HEK293 (cell line): ENCODE measurements at regions not wholly inside any gene's neighbourhood (a gene's known extent, or its start where the extent isn't known, plus 50 kb on each side); places are given as distances from the start of the nearest gene placed in this dataset.

ENCODE experiments used
- CTCF ChIA-PET: fragments of 350-600 bp; formaldehyde crosslinking; extraction: SDS; loops from one replicate; lab custom pipeline; 2021; ENCODE audit warnings: antibody characterized with exemption; lab: Yijun Ruan, JAX
- POLR2A ChIA-PET: fragments of 300-600 bp; formaldehyde crosslinking; extraction: SDS; loops from one replicate; lab custom pipeline; 2020; ENCODE audit warnings: antibody characterized with exemption, inconsistent platforms; lab: Yijun Ruan, JAX
- H3K27ac ChIP-seq: fragments of 200-500 bp; sonication (Bioruptor generic); 2 replicates; pipeline ENCODE4 v1.5.1; 2014; ENCODE audit warnings: low read depth, low read length, control low read depth, inconsistent platforms; ENCODE audit errors: extremely low read depth
- H3K36me3 ChIP-seq, 2 experiments: fragments of 200-500 bp in 1 of 2; sonication (Bioruptor generic) in 1 of 2; 1 replicate in 1 of 2; 2 replicates in 1 of 2; pipeline ENCODE4 v1.5.1; 2014 to 2017; ENCODE audit warnings: inconsistent platforms in 2 of 2, low read length in 2 of 2; ENCODE audit not compliant: control insufficient read depth in 2 of 2, insufficient read depth in 1 of 2
- H3K4me1 ChIP-seq: fragments of 200-500 bp; sonication (Bioruptor generic); 2 replicates; pipeline ENCODE4 v1.5.1; 2014; ENCODE audit warnings: mild to moderate bottlenecking, low read length, inconsistent platforms; ENCODE audit not compliant: control insufficient read depth, insufficient read depth
- H3K4me3 ChIP-seq: 2 replicates; pipeline ENCODE4 v1.5.1; 2011; ENCODE audit warnings: low read depth, mild to moderate bottlenecking, control low read depth, low read length, moderate library complexity
- H3K9me3 ChIP-seq: fragments of 200-500 bp; sonication (Bioruptor generic); 2 replicates; pipeline ENCODE4 v1.5.1; 2014; ENCODE audit warnings: low read depth, low read length, inconsistent platforms; ENCODE audit not compliant: control insufficient read depth, insufficient read depth
- RBAK ChIP-seq: fragments of 450-650 bp; formaldehyde crosslinking; IDR thresholded peaks from 2 replicates; pipeline ENCODE4 v1.5.1; 2016; ENCODE audit warnings: missing biosample characterization, missing genetic modification characterization
- REPIN1 ChIP-seq: fragments of 450-650 bp; formaldehyde crosslinking; IDR thresholded peaks from 2 replicates; pipeline ENCODE4 v1.5.1; 2017; ENCODE audit warnings: missing biosample characterization, missing genetic modification characterization, low read depth
- SALL2 ChIP-seq: fragments of 450-650 bp; formaldehyde crosslinking; IDR thresholded peaks from 2 replicates; pipeline ENCODE4 v1.5.0; 2017; ENCODE audit warnings: missing biosample characterization, mild to moderate bottlenecking, missing genetic modification characterization, borderline replicate concordance
- ZBTB20 ChIP-seq: fragments of 450-650 bp; formaldehyde crosslinking; IDR thresholded peaks from 2 replicates; pipeline ENCODE4 v1.5.1; 2016; ENCODE audit warnings: missing biosample characterization, missing genetic modification characterization
- ZFHX2 ChIP-seq: fragments of 450-650 bp; formaldehyde crosslinking; conservative IDR thresholded peaks from 2 replicates; pipeline ENCODE4 v1.5.1; 2016; ENCODE audit warnings: missing biosample characterization, missing genetic modification characterization
- ZNF121 ChIP-seq: fragments of 450-650 bp; formaldehyde crosslinking; IDR thresholded peaks from 2 replicates; pipeline ENCODE4 v1.5.1; 2016; ENCODE audit warnings: missing biosample characterization, missing genetic modification characterization
- ZNF138 ChIP-seq: fragments of 450-650 bp; formaldehyde crosslinking; IDR thresholded peaks from 2 replicates; pipeline ENCODE4 v1.5.1; 2016; ENCODE audit warnings: missing biosample characterization, missing genetic modification characterization, borderline replicate concordance
- ZNF146 ChIP-seq: fragments of 450-650 bp; formaldehyde crosslinking; IDR thresholded peaks from 2 replicates; pipeline ENCODE4 v1.5.1; 2016; ENCODE audit warnings: missing biosample characterization, missing genetic modification characterization
- ZNF2 ChIP-seq: fragments of 450-650 bp; formaldehyde crosslinking; IDR thresholded peaks from 2 replicates; pipeline ENCODE4 v1.5.1; 2016; ENCODE audit warnings: missing biosample characterization, missing genetic modification characterization
- ZNF433 ChIP-seq: fragments of 450-650 bp; formaldehyde crosslinking; IDR thresholded peaks from 2 replicates; pipeline ENCODE4 v1.5.1; 2016; ENCODE audit warnings: missing biosample characterization, missing genetic modification characterization, low read depth
- ZNF600 ChIP-seq: fragments of 450-650 bp; formaldehyde crosslinking; IDR thresholded peaks from 2 replicates; pipeline ENCODE4 v1.5.1; 2016; ENCODE audit warnings: missing biosample characterization, missing genetic modification characterization
- ZNF629 ChIP-seq: fragments of 450-650 bp; formaldehyde crosslinking; IDR thresholded peaks from 2 replicates; pipeline ENCODE4 v1.5.1; 2017; ENCODE audit warnings: missing biosample characterization, missing genetic modification characterization
- ZNF658 ChIP-seq: fragments of 450-650 bp; formaldehyde crosslinking; IDR thresholded peaks from 2 replicates; pipeline ENCODE4; 2016; ENCODE audit warnings: missing biosample characterization, missing genetic modification characterization
- ZNF747 ChIP-seq: fragments of 450-650 bp; formaldehyde crosslinking; IDR thresholded peaks from 2 replicates; pipeline ENCODE4 v1.5.1; 2016; ENCODE audit warnings: missing biosample characterization, missing genetic modification characterization
- ZNF791 ChIP-seq: fragments of 450-650 bp; formaldehyde crosslinking; IDR thresholded peaks from 2 replicates; pipeline ENCODE4 v1.5.1; 2016; ENCODE audit warnings: missing biosample characterization, missing genetic modification characterization
- ZSCAN30 ChIP-seq: fragments of 450-650 bp; IDR thresholded peaks from 2 replicates; pipeline ENCODE4 v1.5.1; 2018; ENCODE audit warnings: missing biosample characterization, mild to moderate bottlenecking, missing genetic modification characterization, moderate library complexity
- TF ChIP-seq, protein P1 (sequence below): fragments of 450-650 bp; formaldehyde crosslinking; IDR thresholded peaks from 2 replicates; pipeline ENCODE4 v1.5.1; 2016; ENCODE audit warnings: missing biosample characterization, missing genetic modification characterization, borderline replicate concordance
- TF ChIP-seq, protein P2 (sequence below): fragments of 450-650 bp; formaldehyde crosslinking; IDR thresholded peaks from 2 replicates; pipeline ENCODE4 v1.5.1; 2016; ENCODE audit warnings: missing biosample characterization, missing genetic modification characterization
- TF ChIP-seq, protein P3 (sequence below): fragments of 450-650 bp; formaldehyde crosslinking; IDR thresholded peaks from 2 replicates; pipeline ENCODE4 v1.5.1; 2017; ENCODE audit warnings: missing biosample characterization, missing genetic modification characterization
- TF ChIP-seq, protein P4 (sequence below): fragments of 450-650 bp; formaldehyde crosslinking; IDR thresholded peaks from 2 replicates; pipeline ENCODE4 v1.5.1; 2016; ENCODE audit warnings: missing biosample characterization, missing genetic modification characterization

DNA sequence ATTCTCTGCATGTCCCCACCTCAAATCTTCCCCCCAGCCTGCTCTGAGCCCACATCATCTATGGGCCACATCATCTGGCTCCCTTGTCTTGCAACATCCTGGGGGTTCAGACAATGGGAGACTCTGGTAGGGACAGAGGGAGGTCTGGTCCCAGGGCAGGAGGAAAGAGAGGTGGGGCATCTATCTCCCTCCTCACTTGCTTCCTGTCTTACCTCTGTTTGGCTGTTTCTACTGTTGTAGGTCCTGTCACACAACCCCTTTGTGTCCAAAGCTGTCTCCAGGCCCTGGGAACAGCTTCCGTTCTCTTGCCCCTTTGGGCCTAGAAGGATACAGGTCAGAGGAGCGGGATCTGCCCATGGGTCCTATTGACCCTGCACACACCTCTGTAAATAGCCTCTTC is 227.2 kb downstream of the NSG2 start:
- H3K36me3 ChIP-seq: no peaks in the 10 kb centered on the region
- TF ChIP-seq ZNF2 (tag by site-specific recombination): no peak
- TF ChIP-seq ZFHX2 (tag by site-specific recombination): no peak
- no peak for TF ChIP-seq ZNF629 (tag by site-specific recombination)
- TF ChIP-seq ZNF747 (tag by site-specific recombination): no peak
- TF ChIP-seq ZNF138 (tag by site-specific recombination): no peak
- TF ChIP-seq, protein P1, sequence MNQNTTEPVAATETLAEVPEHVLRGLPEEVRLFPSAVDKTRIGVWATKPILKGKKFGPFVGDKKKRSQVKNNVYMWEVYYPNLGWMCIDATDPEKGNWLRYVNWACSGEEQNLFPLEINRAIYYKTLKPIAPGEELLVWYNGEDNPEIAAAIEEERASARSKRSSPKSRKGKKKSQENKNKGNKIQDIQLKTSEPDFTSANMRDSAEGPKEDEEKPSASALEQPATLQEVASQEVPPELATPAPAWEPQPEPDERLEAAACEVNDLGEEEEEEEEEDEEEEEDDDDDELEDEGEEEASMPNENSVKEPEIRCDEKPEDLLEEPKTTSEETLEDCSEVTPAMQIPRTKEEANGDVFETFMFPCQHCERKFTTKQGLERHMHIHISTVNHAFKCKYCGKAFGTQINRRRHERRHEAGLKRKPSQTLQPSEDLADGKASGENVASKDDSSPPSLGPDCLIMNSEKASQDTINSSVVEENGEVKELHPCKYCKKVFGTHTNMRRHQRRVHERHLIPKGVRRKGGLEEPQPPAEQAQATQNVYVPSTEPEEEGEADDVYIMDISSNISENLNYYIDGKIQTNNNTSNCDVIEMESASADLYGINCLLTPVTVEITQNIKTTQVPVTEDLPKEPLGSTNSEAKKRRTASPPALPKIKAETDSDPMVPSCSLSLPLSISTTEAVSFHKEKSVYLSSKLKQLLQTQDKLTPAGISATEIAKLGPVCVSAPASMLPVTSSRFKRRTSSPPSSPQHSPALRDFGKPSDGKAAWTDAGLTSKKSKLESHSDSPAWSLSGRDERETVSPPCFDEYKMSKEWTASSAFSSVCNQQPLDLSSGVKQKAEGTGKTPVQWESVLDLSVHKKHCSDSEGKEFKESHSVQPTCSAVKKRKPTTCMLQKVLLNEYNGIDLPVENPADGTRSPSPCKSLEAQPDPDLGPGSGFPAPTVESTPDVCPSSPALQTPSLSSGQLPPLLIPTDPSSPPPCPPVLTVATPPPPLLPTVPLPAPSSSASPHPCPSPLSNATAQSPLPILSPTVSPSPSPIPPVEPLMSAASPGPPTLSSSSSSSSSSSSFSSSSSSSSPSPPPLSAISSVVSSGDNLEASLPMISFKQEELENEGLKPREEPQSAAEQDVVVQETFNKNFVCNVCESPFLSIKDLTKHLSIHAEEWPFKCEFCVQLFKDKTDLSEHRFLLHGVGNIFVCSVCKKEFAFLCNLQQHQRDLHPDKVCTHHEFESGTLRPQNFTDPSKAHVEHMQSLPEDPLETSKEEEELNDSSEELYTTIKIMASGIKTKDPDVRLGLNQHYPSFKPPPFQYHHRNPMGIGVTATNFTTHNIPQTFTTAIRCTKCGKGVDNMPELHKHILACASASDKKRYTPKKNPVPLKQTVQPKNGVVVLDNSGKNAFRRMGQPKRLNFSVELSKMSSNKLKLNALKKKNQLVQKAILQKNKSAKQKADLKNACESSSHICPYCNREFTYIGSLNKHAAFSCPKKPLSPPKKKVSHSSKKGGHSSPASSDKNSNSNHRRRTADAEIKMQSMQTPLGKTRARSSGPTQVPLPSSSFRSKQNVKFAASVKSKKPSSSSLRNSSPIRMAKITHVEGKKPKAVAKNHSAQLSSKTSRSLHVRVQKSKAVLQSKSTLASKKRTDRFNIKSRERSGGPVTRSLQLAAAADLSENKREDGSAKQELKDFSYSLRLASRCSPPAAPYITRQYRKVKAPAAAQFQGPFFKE: no peak
- TF ChIP-seq ZNF658 (tag by site-specific recombination): no peak
- TF ChIP-seq ZBTB20 (tag by site-specific recombination): no peak
- TF ChIP-seq ZNF600 (tag by site-specific recombination): no peak
- no peak for TF ChIP-seq REPIN1 (tag by site-specific recombination)
- TF ChIP-seq ZSCAN30 (tag by site-specific recombination): no peak
- no peak for TF ChIP-seq ZNF433 (tag by site-specific recombination)
- TF ChIP-seq ZNF791: no peak
- TF ChIP-seq, protein P2, sequence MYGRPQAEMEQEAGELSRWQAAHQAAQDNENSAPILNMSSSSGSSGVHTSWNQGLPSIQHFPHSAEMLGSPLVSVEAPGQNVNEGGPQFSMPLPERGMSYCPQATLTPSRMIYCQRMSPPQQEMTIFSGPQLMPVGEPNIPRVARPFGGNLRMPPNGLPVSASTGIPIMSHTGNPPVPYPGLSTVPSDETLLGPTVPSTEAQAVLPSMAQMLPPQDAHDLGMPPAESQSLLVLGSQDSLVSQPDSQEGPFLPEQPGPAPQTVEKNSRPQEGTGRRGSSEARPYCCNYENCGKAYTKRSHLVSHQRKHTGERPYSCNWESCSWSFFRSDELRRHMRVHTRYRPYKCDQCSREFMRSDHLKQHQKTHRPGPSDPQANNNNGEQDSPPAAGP (tag by site-specific recombination): no peak
- no peak for TF ChIP-seq RBAK (tag by site-specific recombination)
- no peak for TF ChIP-seq SALL2 (tag by site-specific recombination)
- TF ChIP-seq, protein P3, sequence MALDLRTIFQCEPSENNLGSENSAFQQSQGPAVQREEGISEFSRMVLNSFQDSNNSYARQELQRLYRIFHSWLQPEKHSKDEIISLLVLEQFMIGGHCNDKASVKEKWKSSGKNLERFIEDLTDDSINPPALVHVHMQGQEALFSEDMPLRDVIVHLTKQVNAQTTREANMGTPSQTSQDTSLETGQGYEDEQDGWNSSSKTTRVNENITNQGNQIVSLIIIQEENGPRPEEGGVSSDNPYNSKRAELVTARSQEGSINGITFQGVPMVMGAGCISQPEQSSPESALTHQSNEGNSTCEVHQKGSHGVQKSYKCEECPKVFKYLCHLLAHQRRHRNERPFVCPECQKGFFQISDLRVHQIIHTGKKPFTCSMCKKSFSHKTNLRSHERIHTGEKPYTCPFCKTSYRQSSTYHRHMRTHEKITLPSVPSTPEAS (tag by site-specific recombination): no peak
- TF ChIP-seq, protein P4, sequence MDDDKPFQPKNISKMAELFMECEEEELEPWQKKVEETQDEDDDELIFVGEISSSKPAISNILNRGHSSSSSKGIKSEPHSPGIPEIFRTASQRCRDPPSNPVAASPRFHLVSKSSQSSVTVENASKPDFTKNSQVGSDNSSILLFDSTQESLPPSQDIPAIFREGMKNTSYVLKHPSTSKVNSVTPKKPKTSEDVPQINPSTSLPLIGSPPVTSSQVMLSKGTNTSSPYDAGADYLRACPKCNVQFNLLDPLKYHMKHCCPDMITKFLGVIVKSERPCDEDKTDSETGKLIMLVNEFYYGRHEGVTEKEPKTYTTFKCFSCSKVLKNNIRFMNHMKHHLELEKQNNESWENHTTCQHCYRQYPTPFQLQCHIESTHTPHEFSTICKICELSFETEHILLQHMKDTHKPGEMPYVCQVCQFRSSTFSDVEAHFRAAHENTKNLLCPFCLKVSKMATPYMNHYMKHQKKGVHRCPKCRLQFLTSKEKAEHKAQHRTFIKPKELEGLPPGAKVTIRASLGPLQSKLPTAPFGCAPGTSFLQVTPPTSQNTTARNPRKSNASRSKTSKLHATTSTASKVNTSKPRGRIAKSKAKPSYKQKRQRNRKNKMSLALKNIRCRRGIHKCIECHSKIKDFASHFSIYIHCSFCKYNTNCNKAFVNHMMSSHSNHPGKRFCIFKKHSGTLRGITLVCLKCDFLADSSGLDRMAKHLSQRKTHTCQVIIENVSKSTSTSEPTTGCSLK (tag by site-specific recombination): no peak
- no peak for TF ChIP-seq ZNF121 (tag by site-specific recombination)
- TF ChIP-seq ZNF146 (tag by site-specific recombination): no peak
- TF ChIP-seq, all 188 proteins: peak for 0
- ChIA-PET CTCF (no interaction called here), POLR2A (no interaction called here)
- H3K27ac ChIP-seq: no peak overlapping the region
- no peak overlapping the region for H3K4me3 ChIP-seq
- H3K4me1 ChIP-seq: no peaks in the 10 kb centered on the region
- no peaks in the 10 kb centered on the region; the same call in 1 of the 2 replicates for H3K9me3 ChIP-seq
